Vagina (tissue), 2 donors: ENCODE measurements at regions not wholly inside any gene's neighbourhood (a gene's known extent, or its start where the extent isn't known, plus 50 kb on each side); places are given as distances from the start of the nearest gene placed in this dataset.

Experiments used
- CTCF ChIP-seq, 3 experiments: fragments of 450-650 bp in 2 of 3; fragments of 200-600 bp in 1 of 3; sonication (generic) in 1 of 3; IDR thresholded peaks; one replicate each; pipeline ENCODE4 v1.5.1; 2017 to 2019; ENCODE audit warnings: antibody characterized with exemption in 3 of 3, mild to moderate bottlenecking in 2 of 3, moderate library complexity in 2 of 3
- POLR2AphosphoS5 ChIP-seq, 2 donors: sonication (generic); formaldehyde crosslinking; IDR thresholded peaks; one replicate each; pipeline ENCODE4 v1.9.0; 2017; ENCODE audit warnings: antibody characterized with exemption in 2 of 2, mild to moderate bottlenecking in 2 of 2, low read depth in 1 of 2; ENCODE audit not compliant: insufficient read depth in 1 of 2

DNA sequence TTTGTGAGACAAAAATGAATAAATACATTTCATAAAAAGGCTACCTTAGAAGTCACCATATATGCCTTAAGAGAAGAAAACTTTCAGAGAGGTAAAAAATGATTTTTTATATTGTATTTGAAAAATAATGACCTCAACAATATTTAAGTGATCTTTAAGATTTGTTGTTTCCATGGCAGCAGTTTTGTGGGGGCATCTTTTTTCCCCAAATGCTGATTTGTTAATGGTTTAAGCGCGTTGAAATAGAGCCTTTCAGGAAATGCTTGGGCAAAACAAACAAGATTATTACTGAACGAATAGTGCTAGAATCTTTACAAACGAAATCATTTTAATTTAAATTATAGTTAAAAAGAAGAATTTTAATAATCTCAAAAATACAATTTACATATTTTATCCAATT, 103.1 kb upstream of the MYO16 start:
- TF ChIP-seq CTCF (IDR thresholded peaks at IDR 0.05) (no peak), POLR2AphosphoS5 (IDR thresholded peaks at IDR 0.05; ENCODE audit: insufficient read depth in 1 of 2, low read depth in 1 of 2) (no peak)
